ENCODE measurements at regions not wholly inside any gene's neighbourhood (a gene's known extent, or its start where the extent isn't known, plus 50 kb on each side); places are given as distances from the start of the nearest gene placed in this dataset.

- no peak for ATAC-seq
Observed at GRCh38 chr13:80857321-80857720, 516.4 kb upstream of the SPRY2 start.

GRCh38 chr13:80850771-80851170, 509.8 kb upstream of the SPRY2 start:
- ATAC-seq (no peak), DNase-seq (no peak)
- Histone ChIP-seq H3K36me3 (no peaks in the 10 kb centered on the region), H3K4me3 (no peak overlapping the region), H3K4me1 (no peaks in the 10 kb centered on the region), H3K27ac (no peak overlapping the region), H3K9me3 (no peaks in the 10 kb centered on the region), H3K27me3 (no peaks in the 10 kb centered on the region)
- no peak for TF ChIP-seq CTCF (IDR thresholded peaks at IDR 0.05)
- intact Hi-C loops (cut with DNase I): no loop called here

More at GRCh38 chr13:80857321-80857720, 516.4 kb upstream of the SPRY2 start:
- TF ChIP-seq CTCF (IDR thresholded peaks at IDR 0.05): no peak
- H3K27ac ChIP-seq: no peak overlapping the region
- H3K27me3 ChIP-seq: no peaks in the 10 kb centered on the region
- DNase-seq: no peak
- intact Hi-C loops (cut with DNase I): no loop called here
- no peaks in the 10 kb centered on the region for H3K9me3 ChIP-seq
- no peaks in the 10 kb centered on the region for H3K4me1 ChIP-seq
- H3K4me3 ChIP-seq: no peak overlapping the region
- no peaks in the 10 kb centered on the region for H3K36me3 ChIP-seq

GRCh38 chr13:80844164-80844563, 503.2 kb upstream of the SPRY2 start:
- intact Hi-C loops (cut with DNase I): no loop called here
- no peaks in the 10 kb centered on the region for H3K4me1 ChIP-seq
- no peak for DNase-seq
- H3K36me3 ChIP-seq: no peaks in the 10 kb centered on the region
- no peak overlapping the region for H3K27ac ChIP-seq
- no peak for TF ChIP-seq CTCF (IDR thresholded peaks at IDR 0.05)
- no peak for ATAC-seq
- H3K4me3 ChIP-seq: no peak overlapping the region
- no peaks in the 10 kb centered on the region for H3K27me3 ChIP-seq
- H3K9me3 ChIP-seq: no peaks in the 10 kb centered on the region

GRCh38 chr13:80841414-80841813, 500.5 kb upstream of the SPRY2 start:
- H3K27ac ChIP-seq: no peak overlapping the region
- H3K36me3 ChIP-seq: no peaks in the 10 kb centered on the region
- no peaks in the 10 kb centered on the region for H3K27me3 ChIP-seq
- intact Hi-C loops (cut with DNase I): no loop called here
- no peak for ATAC-seq
- no peaks in the 10 kb centered on the region for H3K4me1 ChIP-seq
- TF ChIP-seq CTCF (IDR thresholded peaks at IDR 0.05): no peak
- no peaks in the 10 kb centered on the region for H3K9me3 ChIP-seq
- no peak for DNase-seq
- H3K4me3 ChIP-seq: no peak overlapping the region

- Histone ChIP-seq H3K36me3 (no peaks in the 10 kb centered on the region), H3K4me3 (no peak overlapping the region), H3K27ac (no peak overlapping the region), H3K9me3 (no peaks in the 10 kb centered on the region), H3K4me1 (no peaks in the 10 kb centered on the region), H3K27me3 (no peaks in the 10 kb centered on the region)
- TF ChIP-seq CTCF (IDR thresholded peaks at IDR 0.05): no peak
- no peak for ATAC-seq
- intact Hi-C loops (cut with DNase I): no loop called here
- DNase-seq: no peak
Observed at GRCh38 chr13:80840316-80840976, 499.5 kb upstream of the SPRY2 start.

- no peak for DNase-seq
- peaks cover 5% of the 10 kb centered on the region for H3K9me3 ChIP-seq
- TF ChIP-seq CTCF (IDR thresholded peaks at IDR 0.05): no peak
- no peak overlapping the region for H3K4me3 ChIP-seq
- H3K36me3 ChIP-seq: no peaks in the 10 kb centered on the region
- no peak for ATAC-seq
- no peaks in the 10 kb centered on the region for H3K4me1 ChIP-seq
- intact Hi-C loops (cut with DNase I): no loop called here
- no peaks in the 10 kb centered on the region for H3K27me3 ChIP-seq
- H3K27ac ChIP-seq: no peak overlapping the region
Observed at GRCh38 chr13:80835902-80836301, 495.0 kb upstream of the SPRY2 start.
